Muscle of back (tissue), 3 donors: ENCODE measurements at regions not wholly inside any gene's neighbourhood (a gene's known extent, or its start where the extent isn't known, plus 50 kb on each side); places are given as distances from the start of the nearest gene placed in this dataset.
"Not testable (repeated sequence)": the region's sequence is repeated elsewhere in the genome, so short reads cannot be mapped to it uniquely, and the experiment has no call there.

ENCODE experiments used
- DNase-seq, 3 donors: peaks; one replicate each; pipeline versions ENCODE4 v3.0.0 to v3.0.0-alpha.2; 2013

DNA sequence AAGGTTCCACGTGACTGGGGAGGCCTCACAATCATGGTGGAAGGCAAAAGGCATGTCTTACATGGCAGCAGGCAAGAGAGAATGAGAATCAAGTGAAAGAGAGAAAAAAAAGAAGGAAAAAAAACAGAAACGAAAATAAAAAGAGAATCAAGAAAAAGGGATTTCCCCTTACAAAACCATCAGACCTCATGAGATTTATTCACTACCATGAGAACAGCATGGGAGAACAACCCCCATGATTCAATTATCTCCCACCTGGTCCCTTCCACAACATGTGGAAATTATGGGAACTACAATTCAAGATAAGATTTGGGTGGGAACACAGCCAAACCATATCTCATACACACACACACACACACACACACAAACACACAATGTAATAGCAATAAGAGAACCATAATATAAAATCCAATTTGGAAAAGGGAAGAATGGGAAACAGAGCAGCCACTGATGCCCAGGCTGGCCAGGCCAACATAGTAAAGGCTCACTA, 90.6 kb upstream of the C1QTNF7 start:
- DNase-seq: not testable (repeated sequence)

DNA sequence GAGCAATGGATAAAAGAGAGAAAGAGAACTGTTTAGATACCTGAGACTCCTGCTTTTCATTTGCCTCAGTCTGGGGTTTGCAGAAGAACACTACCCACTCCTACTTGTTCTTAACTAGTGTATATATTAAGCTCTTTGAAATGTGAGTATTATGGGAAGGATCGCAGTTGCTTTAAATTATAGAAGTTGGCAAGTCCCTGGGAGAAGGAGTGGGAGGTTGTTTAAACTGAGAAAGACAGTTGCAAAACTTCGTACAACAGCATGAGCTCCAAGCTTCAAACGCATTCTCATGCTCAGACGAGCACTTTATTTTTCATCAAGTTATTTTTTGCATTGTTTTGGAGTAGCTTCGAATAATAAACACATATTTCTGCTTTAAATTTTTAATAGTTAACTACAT, 88.1 kb upstream of the C1QTNF7 start:
- peak in 1 of 3 donors; percentile 54 for DNase-seq

- peak in 1 of 3 donors; percentile 16 for DNase-seq
Observed at GRCh38 chr4:15340332-15340731, 87.5 kb upstream of the C1QTNF7 start.

- peak in 1 of 3 donors; percentile 20 for DNase-seq
Observed at GRCh38 chr4:15340902-15341732, 86.7 kb upstream of the C1QTNF7 start.

DNA sequence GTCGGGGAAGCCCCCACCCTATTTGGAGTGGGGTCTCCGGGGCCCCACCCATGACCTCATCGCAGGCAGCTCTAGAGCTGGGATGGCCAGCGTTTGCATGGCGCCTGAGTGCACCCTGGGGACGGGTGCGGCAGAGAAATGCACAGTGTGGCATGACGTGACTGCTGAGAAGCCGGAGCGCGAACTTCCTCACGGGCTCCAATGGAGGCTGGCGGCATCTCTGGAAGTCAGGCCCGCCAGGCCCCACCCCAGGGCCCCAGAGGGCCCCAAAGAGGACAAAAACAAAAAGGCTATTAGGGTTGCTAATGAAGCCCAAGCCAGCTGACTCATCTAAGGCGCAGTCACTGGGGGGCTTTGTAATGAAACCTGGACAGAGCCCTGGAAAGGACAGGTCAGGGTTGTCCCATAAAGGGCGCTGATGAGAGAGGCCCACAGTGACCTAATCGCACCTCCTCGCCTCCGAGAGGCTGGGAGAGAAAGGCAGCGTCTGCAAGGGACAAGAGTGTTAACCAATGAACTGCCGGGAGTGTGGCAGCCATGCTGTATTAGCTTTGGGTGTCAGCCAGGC, 86.0 kb upstream of the C1QTNF7 start:
- DNase-seq: no peak

- no peak for DNase-seq
Observed at GRCh38 chr4:15343000-15343399, 84.8 kb upstream of the C1QTNF7 start.

DNA sequence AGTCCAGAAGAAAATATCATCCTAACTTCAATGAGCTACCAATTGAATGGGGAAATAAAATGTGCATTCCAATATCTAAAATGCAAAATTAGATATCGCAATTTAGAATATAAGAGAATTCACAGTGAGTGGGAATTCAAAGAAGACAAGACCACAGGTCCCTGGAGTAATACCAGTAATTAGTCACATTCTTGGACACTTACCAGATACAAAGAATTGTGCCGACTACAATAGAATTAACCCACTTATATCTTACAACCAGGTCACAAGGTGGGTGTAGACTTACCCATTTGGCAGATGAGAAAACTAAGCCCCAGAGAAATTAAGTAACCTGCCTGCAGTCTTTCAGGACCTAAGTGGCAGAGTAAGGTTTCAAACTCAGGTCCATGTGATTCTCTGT, 84.3 kb upstream of the C1QTNF7 start:
- no peak for DNase-seq

- DNase-seq: peak in 1 of 3 donors; percentile 50
Observed at GRCh38 chr4:15344041-15344440, 83.8 kb upstream of the C1QTNF7 start.

DNA sequence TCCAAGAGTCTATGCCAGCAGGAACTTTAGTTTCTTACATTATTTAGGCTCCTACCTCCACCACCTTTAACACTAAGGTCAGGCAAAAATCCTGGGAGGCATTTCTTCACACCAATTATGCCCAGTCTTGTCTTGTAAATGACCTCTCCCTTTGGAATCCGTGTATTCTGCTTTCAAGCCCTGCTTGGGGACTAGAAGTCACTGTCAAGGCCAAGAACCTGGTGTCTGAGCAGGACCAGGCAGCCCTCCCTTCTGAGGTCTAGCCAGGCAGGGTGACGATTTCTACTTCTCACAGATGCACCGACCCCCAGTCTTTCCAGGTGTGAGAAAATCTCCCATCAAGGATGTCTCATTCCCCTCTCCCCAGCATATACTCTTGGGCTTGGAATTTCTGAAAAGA, 82.7 kb upstream of the C1QTNF7 start:
- DNase-seq: no peak

DNA sequence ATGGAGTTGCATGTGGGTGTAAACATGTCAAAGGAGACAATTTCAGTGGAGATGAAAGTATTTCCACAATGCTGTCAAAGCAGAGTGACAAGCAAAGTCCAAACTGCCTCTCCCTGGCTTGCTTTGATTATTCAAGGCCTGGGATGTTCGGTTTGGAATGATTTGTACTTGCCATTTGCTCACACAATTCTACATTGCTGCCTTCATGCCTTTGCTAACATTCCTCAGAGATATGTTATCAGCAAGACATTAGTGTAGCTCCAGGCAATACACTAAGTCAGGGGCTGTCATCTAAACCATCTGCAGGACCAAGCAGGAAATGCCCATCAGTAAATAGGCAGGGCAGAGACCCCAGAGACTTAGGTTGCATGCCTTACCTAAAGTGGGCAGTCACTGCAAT, 79.6 kb upstream of the C1QTNF7 start:
- DNase-seq: no peak

GRCh38 chr4:15348695-15349094, 79.1 kb upstream of the C1QTNF7 start:
- no peak for DNase-seq

DNA sequence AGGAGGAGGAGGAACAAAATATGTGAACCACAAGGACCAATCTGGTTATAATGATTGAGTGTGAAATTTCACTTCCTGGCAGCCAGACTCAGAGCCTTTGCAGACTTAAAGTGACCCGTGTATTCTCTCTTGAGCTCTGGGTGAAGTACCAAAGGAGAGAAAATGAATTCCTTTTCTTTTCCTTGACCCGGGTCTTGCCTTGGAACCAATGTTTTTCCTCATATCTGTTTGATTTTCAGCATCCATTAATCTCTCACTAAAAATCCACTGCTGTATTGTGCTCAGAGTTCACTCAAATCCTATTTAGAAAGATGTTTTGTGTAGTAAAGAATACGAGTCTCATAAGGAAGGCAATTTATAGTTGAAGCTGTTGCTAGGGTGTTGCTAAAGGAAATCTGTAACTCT, 78.3 kb upstream of the C1QTNF7 start:
- peak in 2 of 3 donors; percentile 38 to 61 for DNase-seq

DNA sequence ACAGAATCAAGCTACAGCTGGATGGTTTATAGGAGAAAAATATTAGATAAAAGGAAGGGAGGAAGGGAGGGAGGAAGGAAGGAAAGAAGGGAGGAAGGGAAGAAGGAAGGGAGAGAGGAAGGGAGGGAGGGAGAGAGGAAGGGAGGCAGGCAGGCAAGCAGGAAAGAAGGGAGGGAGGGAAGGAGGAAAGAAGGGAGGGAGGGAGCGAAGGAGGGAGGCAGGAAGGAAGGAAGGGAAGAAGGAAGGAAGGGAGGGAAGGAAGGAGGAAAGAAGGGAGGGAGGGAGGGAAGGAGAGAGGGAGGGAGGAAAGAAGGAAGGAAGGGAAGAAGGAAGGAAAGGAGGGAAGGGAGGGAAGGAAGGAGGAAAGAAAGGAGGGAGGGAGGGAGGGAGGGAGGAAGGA, 77.9 kb upstream of the C1QTNF7 start:
- DNase-seq: no peak

DNA sequence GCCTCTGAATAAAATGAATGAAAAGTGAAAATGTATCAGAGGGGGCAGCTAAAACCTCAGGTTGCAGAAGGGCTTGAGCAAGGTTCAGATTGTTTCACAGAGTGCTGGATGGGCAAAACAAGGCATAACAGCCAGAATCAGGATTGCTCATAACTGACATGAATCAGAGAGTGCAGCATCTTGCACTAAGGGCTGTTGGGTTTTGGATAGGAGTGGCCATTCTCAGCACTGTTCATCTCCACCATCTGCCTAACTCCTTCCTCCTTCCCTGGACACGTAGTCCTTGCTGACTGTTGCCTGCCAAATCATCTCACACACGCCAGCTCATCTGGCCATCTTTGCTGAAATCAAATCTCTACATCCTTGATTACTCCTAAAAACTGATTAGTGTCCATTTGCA, 75.3 kb upstream of the C1QTNF7 start:
- no peak for DNase-seq

DNA sequence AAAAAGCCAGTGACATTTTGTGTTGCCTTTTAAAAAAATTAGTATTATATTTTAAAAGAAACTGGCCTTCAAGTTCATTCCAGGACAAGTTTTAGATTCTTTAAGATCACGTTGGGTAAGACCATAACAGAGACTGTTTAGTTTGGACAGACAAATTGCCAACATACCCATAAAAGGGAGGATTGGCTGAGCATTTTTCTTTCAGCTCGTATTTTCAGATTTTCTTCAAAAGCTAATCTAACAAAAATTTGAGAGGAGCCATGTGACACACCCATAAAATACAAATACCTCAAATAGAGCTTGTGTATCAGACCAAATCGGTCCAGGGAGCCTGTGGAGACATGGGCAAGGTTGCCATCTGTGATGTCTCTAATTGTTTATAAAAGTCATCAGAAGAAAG, 74.6 kb upstream of the C1QTNF7 start:
- DNase-seq: no peak

DNA sequence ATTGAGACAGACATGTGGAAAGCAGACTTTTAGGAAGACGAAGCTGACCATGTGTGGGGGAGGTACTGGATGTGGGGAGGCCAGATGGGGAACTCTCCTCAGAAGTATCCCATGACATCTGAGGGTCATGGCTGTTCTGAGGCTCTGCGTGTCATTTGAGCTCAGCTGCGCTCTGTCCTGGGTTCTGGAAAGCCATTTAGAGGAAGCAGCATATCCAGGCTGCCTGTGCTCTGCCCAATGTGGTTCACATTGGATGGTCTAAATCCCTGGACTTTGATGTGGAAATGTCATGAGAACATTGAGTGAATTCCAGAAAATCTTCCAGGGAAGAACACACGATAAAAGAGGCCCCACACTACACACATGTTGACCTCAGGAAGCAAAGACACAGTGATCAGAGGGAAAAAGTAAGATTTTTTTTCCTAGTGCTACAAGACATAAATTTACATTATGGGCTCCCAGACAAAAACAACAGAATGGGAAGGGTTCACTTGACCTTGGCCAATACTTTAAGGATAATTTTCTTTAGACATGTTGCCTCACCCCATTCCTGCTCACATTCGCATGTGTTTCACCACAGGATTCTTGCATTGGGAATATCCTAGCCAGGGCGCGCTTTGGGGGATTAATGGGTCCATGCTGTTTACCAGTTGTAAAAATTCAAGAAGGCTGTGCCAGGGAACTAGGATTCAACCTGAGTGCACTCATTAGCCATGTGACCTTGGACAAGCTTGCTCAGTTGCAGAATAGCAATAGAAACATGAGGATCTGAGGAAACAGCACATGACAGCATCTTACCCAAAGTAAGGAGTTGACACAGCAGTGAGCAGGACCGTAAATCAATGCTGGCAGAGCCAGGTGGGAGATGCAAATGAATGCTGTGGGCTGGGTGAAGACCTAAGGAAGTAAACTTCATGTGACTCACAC, 73.2 kb upstream of the C1QTNF7 start:
- DNase-seq: no peak

DNA sequence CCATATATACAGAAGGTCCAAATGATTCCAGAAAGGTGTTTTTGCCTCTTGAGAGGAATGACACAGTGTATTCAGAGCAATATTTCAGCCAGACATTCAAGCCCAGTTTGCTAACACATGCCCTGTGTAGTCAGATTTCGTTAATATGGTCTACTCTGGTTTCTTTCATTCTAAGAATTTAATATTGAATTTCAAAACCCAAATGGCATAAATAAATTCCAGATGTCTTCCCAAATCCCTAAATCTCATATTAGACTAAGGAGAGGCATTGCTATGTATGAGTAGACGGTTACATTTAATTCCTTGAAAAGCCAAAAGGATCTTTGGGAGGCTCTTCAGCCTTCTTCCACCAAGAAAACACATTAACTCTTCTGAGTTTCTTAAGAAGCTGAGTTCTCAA, 66.3 kb upstream of the C1QTNF7 start:
- DNase-seq: no peak

GRCh38 chr4:15362541-15362940, 65.3 kb upstream of the C1QTNF7 start:
- no peak for DNase-seq

- DNase-seq: no peak
Observed at GRCh38 chr4:15364183-15364582, 63.6 kb upstream of the C1QTNF7 start.

DNA sequence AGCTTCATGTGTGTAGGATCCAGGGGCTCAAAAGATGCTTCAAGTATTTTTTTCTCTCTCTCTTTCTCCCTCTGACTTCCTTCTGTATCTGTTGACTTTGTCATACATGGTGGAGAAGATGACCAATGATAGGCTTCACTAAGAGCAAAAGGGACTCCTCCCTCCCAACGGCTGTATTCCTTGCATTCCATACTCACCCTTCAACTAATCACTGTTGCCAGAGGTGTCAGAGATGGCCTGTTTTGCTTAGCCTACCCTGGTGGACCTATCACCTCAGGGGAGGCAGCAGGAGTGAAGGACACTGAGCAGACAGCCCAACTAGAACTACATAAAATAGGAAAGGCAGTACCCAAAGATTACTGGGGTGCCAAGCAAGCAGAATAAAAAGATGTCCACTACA, 62.2 kb upstream of the C1QTNF7 start:
- DNase-seq: no peak

GRCh38 chr4:15366721-15367120, 61.1 kb upstream of the C1QTNF7 start:
- DNase-seq: no peak

DNA sequence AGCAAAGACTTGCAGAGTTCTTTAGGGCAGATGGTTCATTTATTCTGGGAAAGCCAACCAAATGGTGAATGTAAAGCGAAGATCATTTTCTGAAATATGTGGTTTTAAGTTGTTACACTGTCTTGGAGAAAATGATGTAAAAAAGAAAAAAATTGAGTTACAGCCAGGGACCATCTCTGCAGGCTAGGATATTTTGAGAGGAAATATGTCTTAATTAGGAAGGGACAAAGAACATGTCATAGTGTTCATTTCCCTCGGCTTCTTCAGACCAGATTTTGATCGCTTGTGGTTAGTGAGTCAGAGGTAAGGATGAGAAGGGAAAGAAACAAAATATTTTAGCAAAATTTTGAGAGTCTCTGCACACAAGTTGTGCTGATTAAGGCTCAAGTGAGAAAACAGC, 59.0 kb upstream of the C1QTNF7 start:
- peak in 1 of 3 donors; percentile 83 for DNase-seq
